ENCODE measurements at regions not wholly inside any gene's neighbourhood (a gene's known extent, or its start where the extent isn't known, plus 50 kb on each side); places are given as distances from the start of the nearest gene placed in this dataset.

- DNase-seq, result no peak
- in situ Hi-C loops (cut with HindIII; ENCODE audit: low pct_ligation_motif_present, low pct_unique_long_range_greater_than_20kb, low sequenced_read_pairs), result no loop called here
These were observed 215.3 kb downstream of the SEC16B start for GRCh38 chr1:177754603-177755002.

- in situ Hi-C loops (cut with HindIII; ENCODE audit: low pct_ligation_motif_present, low pct_unique_long_range_greater_than_20kb, low sequenced_read_pairs), result no loop called here
- DNase-seq, result no peak
These were observed 216.2 kb downstream of the SEC16B start for GRCh38 chr1:177753655-177754054.

- in situ Hi-C loops (cut with HindIII; ENCODE audit: low pct_ligation_motif_present, low pct_unique_long_range_greater_than_20kb, low sequenced_read_pairs), result no loop called here
- DNase-seq, result no peak
These were observed 221.6 kb downstream of the SEC16B start for GRCh38 chr1:177748080-177748801.

- in situ Hi-C loops (cut with HindIII; ENCODE audit: low pct_ligation_motif_present, low pct_unique_long_range_greater_than_20kb, low sequenced_read_pairs), result no loop called here
These were observed 223.7 kb downstream of the SEC16B start for GRCh38 chr1:177746155-177746554.

GRCh38 chr1:177744906-177745305 lies 225.0 kb downstream of the SEC16B start:
- DNase-seq, result no peak
- in situ Hi-C loops (cut with HindIII; ENCODE audit: low pct_ligation_motif_present, low pct_unique_long_range_greater_than_20kb, low sequenced_read_pairs), result no loop called here

More at GRCh38 chr1:177746155-177746554, 223.7 kb downstream of the SEC16B start:
- no peak for DNase-seq

GRCh38 chr1:177741476-177741875 lies 228.4 kb downstream of the SEC16B start:
- in situ Hi-C loops (cut with HindIII; ENCODE audit: low pct_ligation_motif_present, low pct_unique_long_range_greater_than_20kb, low sequenced_read_pairs), result no loop called here
- no peak for DNase-seq

- in situ Hi-C loops (cut with HindIII; ENCODE audit: low pct_ligation_motif_present, low pct_unique_long_range_greater_than_20kb, low sequenced_read_pairs), result no loop called here
- no peak for DNase-seq
These were observed 230.1 kb downstream of the SEC16B start for GRCh38 chr1:177739780-177740179.

- in situ Hi-C loops (cut with HindIII; ENCODE audit: low pct_ligation_motif_present, low pct_unique_long_range_greater_than_20kb, low sequenced_read_pairs), result no loop called here
- DNase-seq, result no peak
These were observed 232.4 kb downstream of the SEC16B start for GRCh38 chr1:177737456-177737855.

- in situ Hi-C loops (cut with HindIII; ENCODE audit: low pct_ligation_motif_present, low pct_unique_long_range_greater_than_20kb, low sequenced_read_pairs), result no loop called here
- DNase-seq, result no peak
These were observed 237.7 kb downstream of the SEC16B start for GRCh38 chr1:177732178-177732577.

GRCh38 chr1:177729646-177730045 lies 240.2 kb downstream of the SEC16B start:
- DNase-seq, result no peak
- in situ Hi-C loops (cut with HindIII; ENCODE audit: low pct_ligation_motif_present, low pct_unique_long_range_greater_than_20kb, low sequenced_read_pairs), result no loop called here

GRCh38 chr1:177723533-177723932 lies 246.3 kb downstream of the SEC16B start:
- DNase-seq, result no peak
- in situ Hi-C loops (cut with HindIII; ENCODE audit: low pct_ligation_motif_present, low pct_unique_long_range_greater_than_20kb, low sequenced_read_pairs), result no loop called here

- DNase-seq, result no peak
- in situ Hi-C loops (cut with HindIII; ENCODE audit: low pct_ligation_motif_present, low pct_unique_long_range_greater_than_20kb, low sequenced_read_pairs), result no loop called here
These were observed 258.9 kb downstream of the SEC16B start for GRCh38 chr1:177710696-177711620.

- no peak for DNase-seq
- in situ Hi-C loops (cut with HindIII; ENCODE audit: low pct_ligation_motif_present, low pct_unique_long_range_greater_than_20kb, low sequenced_read_pairs), result no loop called here
These were observed 261.5 kb downstream of the SEC16B start for GRCh38 chr1:177708406-177708805.

GRCh38 chr1:177706977-177707376 lies 262.9 kb downstream of the SEC16B start:
- in situ Hi-C loops (cut with HindIII; ENCODE audit: low pct_ligation_motif_present, low pct_unique_long_range_greater_than_20kb, low sequenced_read_pairs), result no loop called here
- no peak for DNase-seq

- in situ Hi-C loops (cut with HindIII; ENCODE audit: low pct_ligation_motif_present, low pct_unique_long_range_greater_than_20kb, low sequenced_read_pairs), result no loop called here
These were observed 264.0 kb downstream of the SEC16B start for GRCh38 chr1:177705839-177706238.

GRCh38 chr1:177703888-177704446 lies 265.9 kb downstream of the SEC16B start:
- in situ Hi-C loops (cut with HindIII; ENCODE audit: low pct_ligation_motif_present, low pct_unique_long_range_greater_than_20kb, low sequenced_read_pairs), result no loop called here
- no peak for DNase-seq

More at GRCh38 chr1:177705839-177706238, 264.0 kb downstream of the SEC16B start:
- DNase-seq, result no peak

GRCh38 chr1:177701654-177702353 lies 268.1 kb downstream of the SEC16B start:
- in situ Hi-C loops (cut with HindIII; ENCODE audit: low pct_ligation_motif_present, low pct_unique_long_range_greater_than_20kb, low sequenced_read_pairs), result no loop called here
- DNase-seq, result no peak

GRCh38 chr1:177700856-177701255 lies 269.0 kb downstream of the SEC16B start:
- in situ Hi-C loops (cut with HindIII; ENCODE audit: low pct_ligation_motif_present, low pct_unique_long_range_greater_than_20kb, low sequenced_read_pairs), result no loop called here
- no peak for DNase-seq

GRCh38 chr1:177690996-177691395 lies 278.9 kb downstream of the SEC16B start:
- no peak for DNase-seq
- in situ Hi-C loops (cut with HindIII; ENCODE audit: low pct_ligation_motif_present, low pct_unique_long_range_greater_than_20kb, low sequenced_read_pairs), result no loop called here

Measured in ACHN (cell line).